Upper lobe of left lung (tissue), 4 donors: ENCODE measurements at regions not wholly inside any gene's neighbourhood (a gene's known extent, or its start where the extent isn't known, plus 50 kb on each side); places are given as distances from the start of the nearest gene placed in this dataset.

Experiments used
- CTCF ChIP-seq, 6 experiments: fragments of 450-650 bp in 4 of 6; fragments of 200-600 bp in 2 of 6; sonication (generic) in 2 of 6; IDR thresholded peaks; one replicate each; pipeline ENCODE4 v1.5.1; 2016 to 2019; ENCODE audit warnings: antibody characterized with exemption in 6 of 6
- POLR2AphosphoS5 ChIP-seq, 2 donors: sonication (generic); formaldehyde crosslinking; IDR thresholded peaks; one replicate each; pipeline ENCODE4 v1.5.1; 2017; ENCODE audit warnings: antibody characterized with exemption in 2 of 2

- no peak for TF ChIP-seq CTCF (IDR thresholded peaks at IDR 0.05)
- no peak for TF ChIP-seq POLR2AphosphoS5 (IDR thresholded peaks at IDR 0.05)
These were observed 68.1 kb downstream of the HFE start for GRCh38 chr6:26155061-26155930.
